HG03064 (cell line): ENCODE measurements at regions not wholly inside any gene's neighbourhood (a gene's known extent, or its start where the extent isn't known, plus 50 kb on each side); places are given as distances from the start of the nearest gene placed in this dataset.

Experiments used
- ATAC-seq: cut with Tn5 transposase; IDR thresholded peaks from one replicate; pipeline ENCODE4 v1.9.1; 2021; ENCODE audit warnings: low read depth; ENCODE audit not compliant: unreplicated experiment

- ATAC-seq, result no peak
Measured at GRCh38 chrX:149992918-149993317, 54.6 kb upstream of the EOLA2 start.

- ATAC-seq, result no peak
Measured at GRCh38 chrX:149993989-149994388, 55.7 kb upstream of the EOLA2 start.

GRCh38 chrX:149996515-149996914 is 58.2 kb upstream of the EOLA2 start:
- ATAC-seq, result no peak

- ATAC-seq, result no peak
Measured at GRCh38 chrX:150005027-150005426, 66.7 kb upstream of the EOLA2 start.

GRCh38 chrX:150007356-150007755 is 69.1 kb upstream of the EOLA2 start:
- ATAC-seq, result no peak

- no peak for ATAC-seq
Measured at GRCh38 chrX:150012647-150013381, 74.5 kb upstream of the EOLA2 start.

GRCh38 chrX:150014525-150014924 is 76.2 kb upstream of the EOLA2 start:
- ATAC-seq, result no peak

GRCh38 chrX:150017868-150018267 is 79.6 kb upstream of the EOLA2 start:
- ATAC-seq, result no peak

GRCh38 chrX:150018931-150019361 is 80.7 kb upstream of the EOLA2 start:
- no peak for ATAC-seq

GRCh38 chrX:150028692-150029091 is 90.4 kb upstream of the EOLA2 start:
- no peak for ATAC-seq

GRCh38 chrX:150032742-150033141 is 94.5 kb upstream of the EOLA2 start:
- ATAC-seq, result no peak

GRCh38 chrX:150034788-150035187 is 96.5 kb upstream of the EOLA2 start:
- no peak for ATAC-seq

- ATAC-seq, result no peak
Measured at GRCh38 chrX:150035531-150035930, 97.2 kb upstream of the EOLA2 start.

GRCh38 chrX:150036181-150036580 is 97.9 kb upstream of the EOLA2 start:
- no peak for ATAC-seq

- no peak for ATAC-seq
Measured at GRCh38 chrX:150036641-150037040, 98.3 kb upstream of the EOLA2 start.

GRCh38 chrX:150037041-150037440 is 98.8 kb upstream of the EOLA2 start:
- ATAC-seq, result no peak

GRCh38 chrX:150038315-150038714 is 100.0 kb upstream of the EOLA2 start:
- ATAC-seq, result no peak

GRCh38 chrX:150038986-150039599 is 100.8 kb upstream of the EOLA2 start:
- ATAC-seq, result no peak

- no peak for ATAC-seq
Measured at GRCh38 chrX:150041208-150041607, 102.9 kb upstream of the EOLA2 start.

- no peak for ATAC-seq
Measured at GRCh38 chrX:150044556-150044955, 106.3 kb upstream of the EOLA2 start.

GRCh38 chrX:150047818-150048217 is 109.5 kb upstream of the EOLA2 start:
- no peak for ATAC-seq

GRCh38 chrX:150049647-150050046 is 111.4 kb upstream of the EOLA2 start:
- no peak for ATAC-seq
